ENCODE measurements at regions not wholly inside any gene's neighbourhood (a gene's known extent, or its start where the extent isn't known, plus 50 kb on each side); places are given as distances from the start of the nearest gene placed in this dataset.

- TF ChIP-seq CTCF (conservative IDR thresholded peaks at IDR 0.05; ENCODE audit: low read depth in 2 of 2): no peak
- TF ChIP-seq EZH2phosphoT487 (IDR thresholded peaks at IDR 0.05; ENCODE audit: unreplicated experiment): no peak
- TF ChIP-seq POLR2AphosphoS5 (IDR thresholded peaks at IDR 0.05; ENCODE audit: low read depth): no peak
- TF ChIP-seq EZH2 (IDR thresholded peaks at IDR 0.05; ENCODE audit: low read depth, unreplicated experiment): no peak
- TF ChIP-seq ZNF331 (CRISPR knock-in tag; IDR thresholded peaks at IDR 0.05; ENCODE audit: low read depth): no peak
- TF ChIP-seq CREB1 (CRISPR knock-in tag; IDR thresholded peaks at IDR 0.05; ENCODE audit: low read depth): no peak
- TF ChIP-seq JUNB (IDR thresholded peaks at IDR 0.05; ENCODE audit: unreplicated experiment): no peak
- no peak for TF ChIP-seq REST (IDR thresholded peaks at IDR 0.05; ENCODE audit: unreplicated experiment)
- TF ChIP-seq NANOG (IDR thresholded peaks at IDR 0.05; ENCODE audit: borderline replicate concordance): no peak
- TF ChIP-seq ETS1 (IDR thresholded peaks at IDR 0.05): no peak
Observed at GRCh38 chr11:50088231-50088630, 55.6 kb downstream of the OR4C45 start.

Measured in GM23338 (cell line).